ENCODE measurements at regions not wholly inside any gene's neighbourhood (a gene's known extent, or its start where the extent isn't known, plus 50 kb on each side); places are given as distances from the start of the nearest gene placed in this dataset.
"Not testable (repeated sequence)": the region's sequence is repeated elsewhere in the genome, so short reads cannot be mapped to it uniquely, and the experiment has no call there.

DNA sequence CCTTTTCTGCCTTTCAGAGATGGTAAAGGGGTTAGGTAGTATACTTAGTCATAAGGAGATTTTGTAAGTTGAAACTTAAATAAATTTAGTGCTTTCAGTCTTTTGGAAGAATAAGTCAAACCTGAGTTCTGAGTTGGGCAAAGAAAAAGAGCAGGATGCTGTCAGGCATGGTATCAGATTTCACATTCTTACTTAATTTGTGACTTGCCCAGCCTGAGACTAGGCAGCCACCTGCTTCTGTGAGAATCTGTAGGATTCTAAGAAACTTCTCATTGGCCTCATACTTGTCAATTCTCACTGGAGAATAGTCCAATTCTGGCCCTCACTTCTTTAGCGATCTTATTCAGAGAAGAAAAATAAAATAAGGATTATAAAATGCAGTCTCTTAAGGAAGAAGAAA is 577.5 kb downstream of the DIPK2A start:
- DNase-seq: no peak

DNA sequence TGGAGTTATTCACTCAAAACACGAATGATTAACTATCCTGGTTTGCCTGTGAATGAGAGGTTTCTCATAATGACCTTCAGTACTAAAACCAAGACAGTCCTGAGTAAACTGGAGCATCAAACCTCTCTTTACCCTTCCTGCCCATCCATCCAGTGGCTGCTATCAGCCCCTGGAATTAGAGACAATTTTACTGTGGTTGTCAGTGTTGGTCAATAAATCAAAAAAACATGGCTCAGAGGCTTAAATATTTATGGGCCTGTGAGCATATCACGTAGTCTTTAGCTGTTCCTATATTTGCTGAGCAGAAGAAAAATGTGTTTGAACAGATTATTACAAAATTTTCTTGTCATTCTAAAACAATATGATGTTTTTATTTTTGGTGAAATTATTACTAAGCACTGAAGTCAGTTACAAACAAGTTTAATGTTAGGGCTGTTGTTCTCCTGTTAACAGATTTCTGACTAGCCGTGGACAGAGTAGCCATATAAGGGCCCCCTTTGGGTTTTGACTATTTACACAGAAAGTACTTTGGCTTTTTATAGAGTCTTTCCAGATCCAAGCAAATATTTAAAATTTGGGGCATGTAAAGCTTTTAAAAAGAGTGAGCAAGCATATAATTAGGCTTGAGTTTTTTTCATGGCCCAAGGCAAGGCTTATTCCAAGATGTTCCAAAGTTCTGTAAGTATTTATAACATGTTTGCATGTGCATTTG is 580.9 kb downstream of the DIPK2A start:
- no peak for DNase-seq

DNA sequence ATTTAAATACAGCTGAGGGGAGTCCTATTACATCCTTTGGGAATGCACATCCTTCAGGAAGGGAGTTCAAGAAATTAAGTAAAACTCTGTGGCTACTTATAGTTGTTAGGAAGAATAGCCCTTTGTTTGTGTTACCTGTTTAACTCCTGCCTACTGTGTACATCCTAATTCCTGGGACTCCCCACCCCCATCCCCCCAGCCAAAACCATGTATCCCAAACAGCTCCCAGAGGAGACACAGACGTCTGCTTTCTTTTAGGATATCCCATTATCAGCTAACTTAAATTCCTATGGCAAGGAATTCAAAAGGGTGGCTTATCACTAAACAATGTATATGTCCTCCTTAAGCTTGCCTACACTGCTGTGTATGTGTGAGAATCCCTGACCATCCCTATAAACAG is 581.7 kb downstream of the DIPK2A start:
- no peak for DNase-seq

DNA sequence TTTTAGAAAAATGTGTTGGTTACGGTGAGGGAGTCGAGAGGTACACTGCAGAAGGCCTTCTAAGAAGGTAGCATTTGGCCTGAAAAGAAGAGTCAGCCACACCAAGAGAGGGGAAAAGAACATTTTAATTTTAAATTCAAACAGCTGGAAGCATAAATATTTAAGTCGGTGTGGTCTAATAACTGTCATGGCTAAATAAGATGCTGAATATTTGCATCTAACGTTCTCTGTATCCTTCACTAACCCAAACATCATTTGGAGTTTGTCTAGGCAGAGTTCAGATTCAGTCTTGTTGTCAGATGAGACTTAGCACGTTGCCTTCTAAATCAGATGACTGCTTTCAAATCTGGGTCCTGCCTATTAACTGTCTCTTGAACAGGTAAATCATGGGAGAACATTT is 583.3 kb downstream of the DIPK2A start:
- no peak for DNase-seq

DNA sequence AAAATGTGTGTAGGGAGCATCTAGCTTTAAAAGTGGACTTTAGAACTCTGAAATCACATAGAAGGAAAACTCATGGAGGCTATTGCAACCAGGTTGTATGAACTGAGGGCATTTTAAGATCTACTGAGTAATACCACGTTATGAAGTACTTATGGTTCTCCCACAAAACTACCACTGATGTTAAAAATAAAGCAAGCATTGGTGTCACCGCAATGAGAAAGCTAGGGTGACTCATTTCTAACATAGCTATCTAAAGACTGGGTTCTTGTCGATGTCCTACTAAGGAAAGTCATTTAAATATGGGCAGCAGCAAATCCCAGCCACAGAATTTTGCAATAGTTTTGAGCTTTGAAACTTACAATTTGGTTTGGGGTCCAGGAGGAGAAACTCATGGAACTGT is 584.8 kb downstream of the DIPK2A start:
- no peak for DNase-seq

DNA sequence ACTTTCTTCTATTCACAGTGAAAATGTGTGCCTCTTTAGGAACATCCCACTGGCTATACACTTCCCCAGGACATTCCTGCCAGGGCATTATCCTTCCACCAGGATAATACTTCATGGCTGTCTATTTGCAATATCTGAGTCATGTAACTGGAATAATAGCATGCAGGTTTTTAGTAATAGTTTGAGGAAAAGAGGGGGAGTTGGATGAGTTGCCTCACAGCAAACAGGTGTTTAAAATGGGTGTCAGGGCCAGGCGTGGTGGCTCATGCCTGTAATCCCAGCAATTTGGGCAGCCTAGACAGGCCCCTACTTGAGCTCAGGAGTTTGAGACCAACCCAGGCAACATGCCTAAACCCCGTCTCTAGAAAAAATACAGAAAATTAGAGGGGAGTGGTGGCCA is 585.9 kb downstream of the DIPK2A start:
- DNase-seq: no peak

DNA sequence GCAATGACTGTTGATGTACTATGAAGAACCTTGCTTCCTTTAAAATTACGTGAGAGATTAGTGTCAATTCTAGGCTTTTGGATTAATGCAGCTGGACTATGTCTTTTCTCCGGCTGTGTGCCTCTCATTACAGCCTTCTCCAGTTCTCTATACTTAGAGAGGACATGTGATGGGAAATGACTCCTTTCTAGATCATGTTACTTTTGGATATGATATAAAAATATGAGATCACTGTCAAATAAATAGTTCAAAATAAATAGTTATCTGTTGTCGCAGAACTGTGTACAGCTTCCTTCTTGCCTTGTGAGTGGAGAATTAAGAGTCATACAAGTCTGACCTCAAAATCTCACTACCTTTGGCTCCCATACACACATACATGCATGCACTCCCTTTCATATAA is 592.4 kb downstream of the DIPK2A start:
- no peak for DNase-seq

DNA sequence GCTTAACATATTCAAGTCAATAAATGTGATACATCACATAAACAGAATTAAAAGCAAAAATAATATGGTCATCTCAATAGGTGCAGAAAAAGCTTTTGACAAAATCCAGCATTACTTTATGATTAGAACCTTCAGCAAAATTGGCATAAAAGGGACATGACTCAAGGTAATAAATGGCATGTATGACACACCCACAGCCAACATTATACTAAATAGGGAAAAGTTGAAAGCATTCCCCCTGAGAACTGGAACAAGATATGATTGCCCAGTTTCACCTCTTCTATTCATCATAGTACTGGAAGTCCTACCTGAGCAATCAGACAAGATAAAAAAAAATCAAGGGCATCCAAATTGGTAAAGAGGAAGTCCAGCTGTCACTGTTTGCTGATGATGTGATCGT is 594.7 kb downstream of the DIPK2A start:
- DNase-seq: no peak

DNA sequence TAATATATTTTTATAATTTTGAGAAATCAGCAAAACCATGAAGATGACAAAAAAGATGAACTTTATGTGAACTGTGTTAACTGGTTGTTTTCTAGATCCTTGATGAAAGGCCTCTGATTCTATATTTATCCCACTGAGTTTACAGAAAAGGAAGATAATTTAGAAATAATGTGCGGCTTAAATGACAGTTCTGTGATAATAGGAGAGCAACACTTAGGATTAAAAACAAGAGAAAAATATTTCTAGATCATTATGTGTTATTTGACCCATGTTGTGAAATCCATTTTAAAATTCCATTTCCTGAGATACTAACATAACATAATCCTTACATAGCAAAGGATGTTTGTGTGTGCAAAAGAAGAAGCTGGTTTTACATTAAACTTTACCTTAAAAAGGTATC is 598.0 kb downstream of the DIPK2A start:
- no peak for DNase-seq

DNA sequence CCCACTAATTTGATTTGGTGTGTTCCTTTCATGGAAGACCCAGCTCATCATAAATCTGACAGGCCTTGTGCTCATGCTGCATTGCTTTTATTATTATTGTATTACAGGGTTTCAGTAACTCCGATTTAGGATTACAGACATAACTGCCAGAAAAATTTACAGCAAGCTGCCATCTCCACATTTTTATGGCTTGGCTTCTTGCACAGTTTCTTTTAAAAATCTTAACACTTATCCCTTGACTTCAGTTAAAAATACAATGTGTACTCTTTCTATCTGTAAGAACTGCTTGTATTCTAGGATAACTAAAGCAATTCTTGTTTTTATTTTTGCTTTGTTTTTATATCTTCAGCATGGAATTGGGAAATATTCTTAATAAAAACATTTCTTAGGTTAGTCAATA is 612.2 kb downstream of the DIPK2A start:
- no peak for DNase-seq

DNA sequence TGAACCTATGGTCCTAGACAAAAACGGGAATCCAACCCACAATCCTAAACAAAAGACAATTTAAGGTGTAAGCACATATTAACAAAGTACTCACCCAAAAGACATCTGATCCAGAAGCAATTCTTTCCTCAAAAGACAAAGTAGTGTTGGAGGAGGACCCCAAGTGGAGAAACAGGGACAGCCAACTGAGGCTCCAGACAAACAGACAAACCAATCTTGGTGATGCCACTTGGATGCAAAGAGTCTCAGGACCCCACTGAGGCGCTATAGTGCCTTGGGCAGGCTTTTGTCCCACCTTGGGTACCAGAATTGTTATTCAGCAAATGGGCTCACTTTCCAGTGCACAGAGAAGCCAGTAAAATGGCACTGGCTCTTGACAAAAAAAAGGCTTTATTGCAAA is 613.8 kb downstream of the DIPK2A start:
- DNase-seq: no peak

DNA sequence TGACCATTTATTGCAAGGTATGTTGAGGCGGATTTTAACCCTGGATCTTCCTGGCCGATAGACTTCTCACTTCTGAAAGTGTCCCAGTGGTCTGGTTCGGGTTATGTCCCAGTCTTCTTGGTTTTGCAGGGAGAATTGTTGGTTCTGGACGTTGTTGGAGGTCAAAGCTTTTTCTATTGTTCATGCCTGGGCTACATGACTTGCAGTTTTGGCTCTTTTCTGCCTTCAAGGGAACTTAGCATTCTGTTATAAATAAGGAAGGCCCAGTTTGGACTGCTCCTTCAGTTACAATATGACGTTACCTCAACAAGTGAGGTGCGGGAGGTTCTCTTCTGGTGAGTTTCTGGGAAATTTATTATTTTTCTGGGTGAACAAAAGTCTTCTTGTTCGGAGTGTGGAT is 614.3 kb downstream of the DIPK2A start:
- no peak for DNase-seq

DNA sequence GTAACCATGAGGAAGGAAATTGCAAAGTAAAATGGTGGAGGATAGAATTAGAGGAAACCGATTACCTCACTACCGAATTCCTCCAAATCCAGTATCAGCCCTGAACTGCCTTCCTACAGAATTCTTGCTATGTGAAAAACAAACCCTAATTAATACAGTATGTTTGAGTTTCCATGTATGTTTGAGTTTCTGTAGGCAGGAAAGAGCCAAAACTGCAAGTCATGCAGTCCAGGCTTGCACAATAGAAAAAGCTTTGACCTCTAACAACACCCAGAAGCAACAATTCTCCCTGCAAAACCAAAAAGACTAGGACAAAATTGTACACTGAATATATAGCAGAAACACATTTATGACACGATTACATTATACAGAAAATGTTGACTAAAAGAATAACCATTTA is 614.8 kb downstream of the DIPK2A start:
- no peak for DNase-seq

DNA sequence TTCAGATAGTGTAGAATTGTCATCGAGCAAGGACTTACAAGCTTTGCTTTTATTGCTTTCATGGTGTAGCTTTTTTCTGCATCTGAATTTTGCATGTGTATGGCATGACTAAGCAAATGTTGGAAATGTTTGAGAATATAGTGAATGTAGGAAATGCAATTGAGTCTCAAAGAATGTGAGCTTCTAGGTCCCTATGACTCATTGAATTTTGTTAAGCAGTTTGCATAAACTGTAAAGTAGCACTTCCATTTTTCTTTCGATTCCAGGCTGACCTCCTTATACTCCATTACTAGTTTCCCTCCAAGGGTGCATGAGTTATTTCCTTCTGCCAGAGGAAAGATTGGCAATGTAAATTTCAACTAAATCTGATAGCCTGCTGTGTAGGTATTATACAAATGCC is 619.2 kb downstream of the DIPK2A start:
- DNase-seq: no peak

DNA sequence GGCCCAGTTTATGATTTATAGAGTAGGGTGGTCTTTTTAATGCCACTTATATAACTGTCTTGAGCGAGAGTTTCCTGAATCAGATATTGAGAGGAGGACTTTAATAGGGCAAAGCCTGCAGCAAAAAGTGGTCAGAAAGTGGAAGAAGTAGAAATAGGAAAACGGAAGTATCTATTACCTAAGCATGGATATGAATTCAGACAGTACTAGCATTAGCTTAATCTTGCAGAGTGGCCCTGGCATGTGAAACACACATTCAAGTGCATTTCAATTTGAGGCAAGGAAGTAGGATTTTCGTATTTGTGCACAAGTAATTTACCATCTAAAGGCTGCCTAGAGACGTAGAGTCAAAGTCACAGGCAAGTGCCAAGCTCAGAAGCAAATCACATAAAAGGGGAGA is 622.3 kb downstream of the DIPK2A start:
- no peak for DNase-seq

DNA sequence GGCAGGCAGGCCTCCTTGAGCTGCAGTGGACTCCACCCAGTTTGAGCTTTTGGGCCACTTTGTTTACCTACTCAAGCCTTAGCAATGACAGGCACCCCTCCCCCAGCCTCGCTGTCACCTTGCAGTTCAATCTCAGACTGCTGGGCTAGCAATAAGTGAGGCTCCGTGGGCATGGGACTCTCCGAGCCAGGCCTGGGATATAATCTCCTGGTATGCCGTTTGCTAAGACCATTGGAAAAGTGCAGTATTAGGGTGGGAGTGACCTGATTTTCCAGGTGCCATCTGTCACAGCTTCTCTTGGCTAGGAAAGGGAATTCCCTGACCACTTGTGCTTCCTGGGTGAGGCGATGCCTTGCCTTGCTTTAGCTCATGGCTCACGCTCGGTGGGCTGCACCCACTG is 648.6 kb downstream of the DIPK2A start:
- DNase-seq: not testable (repeated sequence)

DNA sequence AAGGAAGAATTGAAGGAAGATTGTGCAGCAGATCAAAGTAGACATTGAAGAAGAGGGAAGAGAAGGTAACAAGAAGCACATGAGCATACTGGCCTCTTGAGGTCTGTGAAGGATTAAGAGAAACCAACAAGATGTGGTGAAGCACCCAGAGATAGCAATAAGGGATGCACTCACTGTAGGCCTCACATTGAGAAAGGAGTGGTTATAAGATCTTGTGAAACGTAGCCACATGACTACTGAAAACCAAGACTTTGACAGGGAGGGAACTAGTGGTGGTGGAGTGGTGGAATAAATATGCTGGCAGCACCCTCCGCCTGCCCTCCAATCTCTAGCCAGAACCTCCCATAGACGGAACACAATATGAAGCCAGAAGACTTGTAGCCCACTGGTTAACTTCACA is 651.2 kb downstream of the DIPK2A start:
- no peak for DNase-seq

DNA sequence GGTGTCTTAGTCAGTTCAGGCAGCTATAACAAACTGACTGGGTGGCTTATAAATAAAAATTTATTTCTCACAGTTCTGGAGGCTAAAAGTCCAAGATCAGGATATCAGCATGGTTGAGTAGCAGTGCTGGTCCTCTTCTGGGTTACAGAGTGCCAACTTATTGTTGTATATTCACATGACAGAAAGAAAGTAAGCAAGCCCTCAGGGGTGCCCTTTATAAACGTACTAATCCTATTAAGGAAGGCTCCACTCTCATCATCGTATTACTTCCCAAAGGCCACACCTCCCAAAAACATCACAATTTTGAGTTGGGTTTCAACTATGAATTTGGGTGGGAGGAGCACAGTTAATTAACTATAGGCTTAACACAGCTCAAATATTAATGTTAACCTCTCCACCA is 653.0 kb downstream of the DIPK2A start:
- no peak for DNase-seq

DNA sequence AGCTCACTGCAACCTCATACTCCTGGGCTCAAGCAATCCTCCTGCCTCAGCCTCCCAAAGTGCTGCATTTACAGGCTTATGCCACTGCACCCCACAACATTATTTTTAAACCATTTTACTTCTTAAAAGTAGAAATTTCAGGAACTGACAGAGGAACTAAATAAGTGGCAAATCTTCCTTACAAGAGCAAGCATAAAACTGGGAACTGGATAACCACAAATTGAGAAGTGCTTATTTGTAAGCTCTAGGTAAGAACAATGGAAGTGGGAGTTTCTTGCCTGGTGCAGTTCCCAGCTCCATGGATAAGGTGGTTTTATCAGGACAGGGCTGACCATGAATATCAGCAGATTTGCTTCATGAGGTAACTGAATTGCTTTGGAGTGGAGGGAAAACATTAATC is 655.2 kb downstream of the DIPK2A start:
- no peak for DNase-seq

DNA sequence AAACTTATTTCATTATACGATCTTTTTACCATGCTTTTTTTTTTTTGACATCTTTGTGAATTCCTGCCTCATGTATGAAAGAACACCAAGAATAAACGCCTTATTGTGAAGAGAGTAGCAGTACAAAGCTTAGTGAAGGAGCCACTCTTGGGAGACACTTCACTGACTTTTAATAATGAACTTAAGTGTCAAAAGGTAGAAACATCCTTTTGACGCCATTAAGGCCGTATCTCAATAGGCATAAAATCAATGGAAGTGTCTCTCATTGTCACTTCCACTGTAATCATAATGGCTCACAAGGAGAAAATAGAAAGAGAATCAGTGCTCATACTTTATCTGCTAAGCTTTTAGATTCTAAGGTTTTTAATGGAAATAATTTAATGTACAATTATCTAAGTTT is 657.8 kb downstream of the DIPK2A start:
- DNase-seq: no peak

DNA sequence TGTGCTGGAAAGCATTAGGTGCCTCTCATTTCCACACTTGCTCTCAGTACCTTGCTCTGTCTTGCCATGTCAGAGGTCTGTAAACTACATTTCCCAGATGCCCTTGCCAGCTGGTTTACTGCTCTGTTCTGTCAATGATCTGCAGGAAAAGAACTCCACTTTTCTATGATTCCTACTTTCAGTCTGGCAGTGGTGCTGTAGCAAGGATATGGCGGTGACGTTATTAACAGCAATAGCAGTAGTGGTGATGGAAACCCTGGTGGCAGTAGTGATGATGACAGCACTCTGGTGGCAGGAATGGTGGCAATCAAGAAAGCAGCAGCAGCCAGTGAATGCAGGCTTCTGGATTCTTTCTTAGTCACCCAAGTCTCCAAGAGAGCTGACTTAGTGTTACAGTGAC is 665.2 kb downstream of the DIPK2A start:
- no peak for DNase-seq

DNA sequence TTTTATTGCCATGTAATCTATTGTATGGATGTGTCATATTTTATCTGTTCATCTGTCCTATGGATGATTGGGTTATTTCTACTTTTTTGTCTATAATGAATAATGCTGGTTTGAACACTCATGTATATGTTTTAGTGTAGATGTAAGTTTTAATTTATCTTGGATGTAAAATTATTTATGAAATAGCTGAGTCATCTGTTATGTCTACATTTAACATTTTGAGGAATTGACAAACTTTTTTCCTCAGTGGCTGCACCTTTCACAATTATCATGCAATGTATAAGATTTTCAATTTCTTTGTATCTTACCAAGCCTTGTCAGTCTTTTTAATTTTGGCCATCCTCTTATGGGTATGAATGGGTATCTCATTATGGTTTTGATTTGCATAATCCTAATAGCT is 666.4 kb downstream of the DIPK2A start:
- no peak for DNase-seq

DNA sequence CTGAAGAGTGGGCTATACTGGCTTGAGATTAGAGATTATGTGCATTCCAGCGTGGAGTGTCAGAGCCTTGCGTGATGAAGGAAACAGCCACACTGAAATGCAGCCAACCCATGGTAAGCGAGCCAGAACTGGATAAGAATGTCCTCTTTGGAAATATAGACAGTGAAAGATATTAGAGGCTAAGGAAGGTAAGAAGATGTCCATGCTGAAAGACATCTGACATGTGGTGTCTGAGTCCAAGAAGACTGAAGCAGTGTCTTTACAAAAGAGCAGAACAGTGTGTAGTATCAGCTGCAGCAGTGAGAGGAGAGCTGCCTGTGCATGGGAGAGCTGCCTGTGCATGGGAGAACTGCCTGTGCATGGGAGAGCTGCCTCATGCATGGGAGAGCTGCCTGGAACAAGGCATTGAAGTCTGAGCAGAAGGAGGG is 672.2 kb downstream of the DIPK2A start:
- DNase-seq: no peak

DNA sequence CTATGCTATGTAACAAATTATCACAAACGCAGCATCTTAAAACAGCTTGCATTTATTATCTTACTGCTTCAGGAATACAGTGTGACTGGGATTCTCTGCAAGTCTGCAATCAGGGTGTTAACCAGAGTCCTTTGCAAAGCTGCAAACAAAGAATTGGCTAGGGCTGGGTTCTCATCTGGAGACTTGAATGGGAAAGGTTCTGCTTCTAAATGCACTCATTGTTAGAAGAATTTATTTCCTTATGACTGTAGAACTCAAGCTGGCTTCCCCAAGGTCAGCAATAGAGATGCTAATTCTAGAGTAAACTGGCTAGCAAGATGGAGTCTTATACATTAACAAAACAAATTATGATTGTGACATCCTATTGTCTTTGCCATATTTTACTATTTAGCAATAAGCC is 673.7 kb downstream of the DIPK2A start:
- no peak for DNase-seq

DNA sequence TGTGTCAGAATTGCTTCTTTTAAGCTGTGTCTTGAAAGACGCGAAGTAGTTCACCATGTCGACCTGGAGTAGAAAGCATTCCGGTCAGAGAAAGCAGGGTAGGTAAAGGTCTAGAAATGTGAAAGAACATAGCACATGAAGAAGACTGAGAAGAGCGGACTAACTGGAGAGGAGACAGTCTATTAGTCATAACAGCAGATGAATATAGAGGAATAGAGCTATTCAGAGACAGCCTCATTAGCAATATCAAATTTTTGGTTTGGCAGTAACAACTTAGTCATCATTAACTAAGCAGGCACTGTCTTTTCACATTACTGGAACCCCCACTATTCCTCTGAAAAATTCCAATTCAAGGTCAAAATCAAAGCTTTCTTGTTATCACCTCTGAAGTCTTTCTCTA is 678.8 kb downstream of the DIPK2A start:
- DNase-seq: no peak

DNA sequence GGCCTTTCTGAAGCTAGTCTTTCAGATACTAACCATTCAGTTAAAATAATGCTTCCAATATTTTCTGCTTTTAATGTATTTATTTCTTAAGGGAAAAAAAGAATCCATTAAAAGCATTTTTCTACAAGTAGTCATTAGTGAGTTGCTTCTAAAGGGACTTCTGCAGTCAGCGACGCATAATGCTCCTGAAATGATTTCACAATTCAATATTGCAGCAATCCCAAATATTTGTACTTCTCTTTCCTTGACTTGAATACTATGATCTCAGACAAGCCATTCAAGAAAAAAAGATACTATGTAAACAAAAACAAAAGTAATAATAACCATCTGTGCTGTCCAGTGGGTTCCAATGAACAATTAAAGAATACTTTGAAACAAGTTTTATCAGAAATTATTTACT is 681.0 kb downstream of the DIPK2A start:
- DNase-seq: no peak

Data from CD4-positive, alpha-beta T cell treated with Interferon gamma for 1 hour (primary cell).